Erythroblast (primary cell): ENCODE measurements at regions not wholly inside any gene's neighbourhood (a gene's known extent, or its start where the extent isn't known, plus 50 kb on each side); places are given as distances from the start of the nearest gene placed in this dataset.

ENCODE experiments used
- GATA1 ChIP-seq: IDR thresholded peaks from 2 replicates; pipeline ENCODE4 v1.6.1; 2011; ENCODE audit warnings: low read depth, mild to moderate bottlenecking, control low read depth, low read length, moderate library complexity
- POLR2A ChIP-seq: IDR thresholded peaks from 2 replicates; pipeline ENCODE4 v1.6.1; 2011; ENCODE audit warnings: mild to moderate bottlenecking, low read length

- no peak for TF ChIP-seq POLR2A
- no peak for TF ChIP-seq GATA1
Measured at GRCh38 chr11:43261775-43262174, 50.0 kb upstream of the API5 start.
